Rectal smooth muscle tissue (tissue), 1 donor: ENCODE measurements at regions not wholly inside any gene's neighbourhood (a gene's known extent, or its start where the extent isn't known, plus 50 kb on each side); places are given as distances from the start of the nearest gene placed in this dataset.

Experiments
- H3K27ac ChIP-seq: one replicate; pipeline ENCODE4 v1.7.0; 2013; ENCODE audit warnings: low read depth, low read length, inconsistent platforms
- H3K27me3 ChIP-seq: one replicate; pipeline ENCODE4 v1.7.0; 2013; ENCODE audit warnings: low read length; ENCODE audit not compliant: control insufficient read depth, insufficient read depth
- H3K36me3 ChIP-seq: one replicate; pipeline ENCODE4 v1.7.0; 2013; ENCODE audit warnings: low read length; ENCODE audit not compliant: control insufficient read depth, insufficient read depth
- H3K4me1 ChIP-seq: one replicate; pipeline ENCODE4 v1.7.0; 2013; ENCODE audit warnings: low read length; ENCODE audit not compliant: control insufficient read depth, insufficient read depth
- H3K4me3 ChIP-seq: one replicate; pipeline ENCODE4 v1.7.0; 2013; ENCODE audit warnings: low read length
- H3K9ac ChIP-seq: one replicate; pipeline ENCODE4 v1.7.0; 2013; ENCODE audit warnings: low read length

GRCh38 chr21:27400045-27400444 is 433.2 kb upstream of the ADAMTS5 start:
- H3K4me3 ChIP-seq, result no peak overlapping the region
- H3K9ac ChIP-seq, result no peak overlapping the region
- no peaks in the 10 kb centered on the region for H3K36me3 ChIP-seq
- no peak overlapping the region for H3K27ac ChIP-seq
- H3K27me3 ChIP-seq, result no peaks in the 10 kb centered on the region
- no peaks in the 10 kb centered on the region for H3K4me1 ChIP-seq

GRCh38 chr21:27397578-27397977 is 430.7 kb upstream of the ADAMTS5 start:
- Histone ChIP-seq H3K9ac (no peak overlapping the region), H3K27me3 (no peaks in the 10 kb centered on the region), H3K36me3 (no peaks in the 10 kb centered on the region), H3K4me3 (no peak overlapping the region), H3K27ac (no peak overlapping the region), H3K4me1 (peaks cover 2% of the 10 kb centered on the region)

GRCh38 chr21:27393726-27394125 is 426.8 kb upstream of the ADAMTS5 start:
- H3K36me3 ChIP-seq, result no peaks in the 10 kb centered on the region
- H3K27ac ChIP-seq, result no peak overlapping the region
- no peak overlapping the region for H3K9ac ChIP-seq
- H3K27me3 ChIP-seq, result no peaks in the 10 kb centered on the region
- peaks cover 2% of the 10 kb centered on the region for H3K4me1 ChIP-seq
- no peak overlapping the region for H3K4me3 ChIP-seq

GRCh38 chr21:27391990-27392389 is 425.1 kb upstream of the ADAMTS5 start:
- H3K9ac ChIP-seq, result no peak overlapping the region

GRCh38 chr21:27390384-27390783 is 423.5 kb upstream of the ADAMTS5 start:
- H3K27me3 ChIP-seq, result no peaks in the 10 kb centered on the region
- no peak overlapping the region for H3K27ac ChIP-seq
- no peak overlapping the region for H3K9ac ChIP-seq
- H3K36me3 ChIP-seq, result no peaks in the 10 kb centered on the region
- no peak overlapping the region for H3K4me3 ChIP-seq
- H3K4me1 ChIP-seq, result peaks cover 2% of the 10 kb centered on the region

More at GRCh38 chr21:27391990-27392389, 425.1 kb upstream of the ADAMTS5 start:
- H3K27ac ChIP-seq, result no peak overlapping the region
- peaks cover 2% of the 10 kb centered on the region for H3K4me1 ChIP-seq
- H3K36me3 ChIP-seq, result no peaks in the 10 kb centered on the region
- no peaks in the 10 kb centered on the region for H3K27me3 ChIP-seq
- no peak overlapping the region for H3K4me3 ChIP-seq

- H3K36me3 ChIP-seq, result no peaks in the 10 kb centered on the region
- no peak overlapping the region for H3K27ac ChIP-seq
Measured at GRCh38 chr21:27388825-27389224, 421.9 kb upstream of the ADAMTS5 start.

GRCh38 chr21:27382404-27382803 is 415.5 kb upstream of the ADAMTS5 start:
- Histone ChIP-seq H3K36me3 (no peaks in the 10 kb centered on the region), H3K27me3 (no peaks in the 10 kb centered on the region)

More at GRCh38 chr21:27388825-27389224, 421.9 kb upstream of the ADAMTS5 start:
- Histone ChIP-seq H3K4me3 (no peak overlapping the region), H3K4me1 (no peaks in the 10 kb centered on the region), H3K9ac (no peak overlapping the region), H3K27me3 (no peaks in the 10 kb centered on the region)

GRCh38 chr21:27380303-27380702 is 413.4 kb upstream of the ADAMTS5 start:
- Histone ChIP-seq H3K27ac (no peak overlapping the region), H3K4me3 (no peak overlapping the region), H3K4me1 (no peaks in the 10 kb centered on the region), H3K9ac (no peak overlapping the region), H3K36me3 (no peaks in the 10 kb centered on the region), H3K27me3 (no peaks in the 10 kb centered on the region)

More at GRCh38 chr21:27382404-27382803, 415.5 kb upstream of the ADAMTS5 start:
- H3K4me1 ChIP-seq, result no peaks in the 10 kb centered on the region
- no peak overlapping the region for H3K9ac ChIP-seq
- no peak overlapping the region for H3K4me3 ChIP-seq
- H3K27ac ChIP-seq, result no peak overlapping the region

GRCh38 chr21:27379354-27379753 is 412.5 kb upstream of the ADAMTS5 start:
- no peaks in the 10 kb centered on the region for H3K4me1 ChIP-seq
- H3K4me3 ChIP-seq, result no peak overlapping the region
- H3K9ac ChIP-seq, result no peak overlapping the region
- no peaks in the 10 kb centered on the region for H3K36me3 ChIP-seq
- H3K27me3 ChIP-seq, result no peaks in the 10 kb centered on the region
- no peak overlapping the region for H3K27ac ChIP-seq

GRCh38 chr21:27372381-27372780 is 405.5 kb upstream of the ADAMTS5 start:
- Histone ChIP-seq H3K4me1 (no peaks in the 10 kb centered on the region), H3K27me3 (no peaks in the 10 kb centered on the region), H3K27ac (no peak overlapping the region), H3K36me3 (no peaks in the 10 kb centered on the region), H3K9ac (no peak overlapping the region), H3K4me3 (no peak overlapping the region)

GRCh38 chr21:27371975-27372331 is 405.1 kb upstream of the ADAMTS5 start:
- Histone ChIP-seq H3K9ac (no peak overlapping the region), H3K4me1 (no peaks in the 10 kb centered on the region), H3K27me3 (no peaks in the 10 kb centered on the region), H3K4me3 (no peak overlapping the region), H3K36me3 (no peaks in the 10 kb centered on the region), H3K27ac (no peak overlapping the region)

GRCh38 chr21:27371115-27371974 is 404.5 kb upstream of the ADAMTS5 start:
- H3K9ac ChIP-seq, result no peak overlapping the region
- no peak overlapping the region for H3K27ac ChIP-seq
- H3K36me3 ChIP-seq, result no peaks in the 10 kb centered on the region
- no peaks in the 10 kb centered on the region for H3K27me3 ChIP-seq
- no peaks in the 10 kb centered on the region for H3K4me1 ChIP-seq
- no peak overlapping the region for H3K4me3 ChIP-seq

- H3K27me3 ChIP-seq, result no peaks in the 10 kb centered on the region
- H3K4me1 ChIP-seq, result no peaks in the 10 kb centered on the region
- H3K27ac ChIP-seq, result no peak overlapping the region
- no peak overlapping the region for H3K4me3 ChIP-seq
- H3K36me3 ChIP-seq, result no peaks in the 10 kb centered on the region
- no peak overlapping the region for H3K9ac ChIP-seq
Measured at GRCh38 chr21:27369978-27370571, 403.2 kb upstream of the ADAMTS5 start.
